ENCODE measurements at regions not wholly inside any gene's neighbourhood (a gene's known extent, or its start where the extent isn't known, plus 50 kb on each side); places are given as distances from the start of the nearest gene placed in this dataset.

GRCh38 chrX:66360894-66361293, 196.8 kb downstream of the HEPH start:
- TF ChIP-seq, protein P1, sequence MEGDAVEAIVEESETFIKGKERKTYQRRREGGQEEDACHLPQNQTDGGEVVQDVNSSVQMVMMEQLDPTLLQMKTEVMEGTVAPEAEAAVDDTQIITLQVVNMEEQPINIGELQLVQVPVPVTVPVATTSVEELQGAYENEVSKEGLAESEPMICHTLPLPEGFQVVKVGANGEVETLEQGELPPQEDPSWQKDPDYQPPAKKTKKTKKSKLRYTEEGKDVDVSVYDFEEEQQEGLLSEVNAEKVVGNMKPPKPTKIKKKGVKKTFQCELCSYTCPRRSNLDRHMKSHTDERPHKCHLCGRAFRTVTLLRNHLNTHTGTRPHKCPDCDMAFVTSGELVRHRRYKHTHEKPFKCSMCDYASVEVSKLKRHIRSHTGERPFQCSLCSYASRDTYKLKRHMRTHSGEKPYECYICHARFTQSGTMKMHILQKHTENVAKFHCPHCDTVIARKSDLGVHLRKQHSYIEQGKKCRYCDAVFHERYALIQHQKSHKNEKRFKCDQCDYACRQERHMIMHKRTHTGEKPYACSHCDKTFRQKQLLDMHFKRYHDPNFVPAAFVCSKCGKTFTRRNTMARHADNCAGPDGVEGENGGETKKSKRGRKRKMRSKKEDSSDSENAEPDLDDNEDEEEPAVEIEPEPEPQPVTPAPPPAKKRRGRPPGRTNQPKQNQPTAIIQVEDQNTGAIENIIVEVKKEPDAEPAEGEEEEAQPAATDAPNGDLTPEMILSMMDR (IDR thresholded peaks at IDR 0.05; ENCODE audit: low read depth, low read length, poor library complexity, severe bottlenecking) = no peak
- no peak for TF ChIP-seq EZH2phosphoT487 (IDR thresholded peaks at IDR 0.05; ENCODE audit: borderline replicate concordance, low read length)

Measured in DOHH2 (cell line).